ENCODE measurements at regions not wholly inside any gene's neighbourhood (a gene's known extent, or its start where the extent isn't known, plus 50 kb on each side); places are given as distances from the start of the nearest gene placed in this dataset.

DNA sequence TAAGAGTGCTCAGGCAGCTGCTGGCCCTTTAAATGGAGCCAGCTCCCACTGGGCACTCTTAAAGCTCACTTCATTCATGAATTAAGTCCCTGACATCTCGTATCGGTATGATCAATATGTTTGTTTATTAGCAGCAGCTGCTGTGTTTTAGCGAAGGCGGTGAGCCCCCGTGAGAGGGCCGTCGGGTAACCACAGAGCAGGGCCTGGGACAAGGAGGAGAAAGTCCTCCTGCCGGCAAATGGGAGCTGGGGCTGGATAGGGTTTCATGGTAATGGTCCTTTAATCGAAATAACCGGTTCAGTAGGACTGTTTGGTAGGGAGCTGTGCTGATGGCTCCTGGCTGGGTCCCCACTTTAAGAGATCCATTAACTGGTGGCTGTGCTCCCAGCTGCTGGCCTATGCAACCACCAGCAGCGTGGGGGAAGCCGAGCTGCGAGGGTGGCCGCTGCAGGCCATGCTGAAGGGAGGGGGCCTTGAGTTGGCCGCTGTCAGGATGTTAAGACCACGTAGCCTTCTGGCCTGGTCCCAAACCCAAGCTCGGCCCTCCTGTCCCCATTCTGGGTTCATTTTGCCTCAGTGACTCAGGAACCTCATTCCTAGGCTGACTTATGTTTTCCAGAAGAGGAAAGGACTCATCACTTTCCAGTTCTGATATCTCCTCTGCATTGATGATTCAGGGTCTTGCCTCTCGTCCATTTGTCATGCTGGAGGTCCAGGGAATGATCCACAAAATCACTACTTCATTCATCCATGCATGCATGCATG is 67.6 kb upstream of the NTRK3 start:
- CTCF ChIA-PET = interaction anchor here (1.0 to 1.5 kb wide), 2 partner anchors 11 to 16 kb away, joined by 3 read pairs; no protein-coding TSS in a partner anchor
- TF ChIP-seq, protein P1, sequence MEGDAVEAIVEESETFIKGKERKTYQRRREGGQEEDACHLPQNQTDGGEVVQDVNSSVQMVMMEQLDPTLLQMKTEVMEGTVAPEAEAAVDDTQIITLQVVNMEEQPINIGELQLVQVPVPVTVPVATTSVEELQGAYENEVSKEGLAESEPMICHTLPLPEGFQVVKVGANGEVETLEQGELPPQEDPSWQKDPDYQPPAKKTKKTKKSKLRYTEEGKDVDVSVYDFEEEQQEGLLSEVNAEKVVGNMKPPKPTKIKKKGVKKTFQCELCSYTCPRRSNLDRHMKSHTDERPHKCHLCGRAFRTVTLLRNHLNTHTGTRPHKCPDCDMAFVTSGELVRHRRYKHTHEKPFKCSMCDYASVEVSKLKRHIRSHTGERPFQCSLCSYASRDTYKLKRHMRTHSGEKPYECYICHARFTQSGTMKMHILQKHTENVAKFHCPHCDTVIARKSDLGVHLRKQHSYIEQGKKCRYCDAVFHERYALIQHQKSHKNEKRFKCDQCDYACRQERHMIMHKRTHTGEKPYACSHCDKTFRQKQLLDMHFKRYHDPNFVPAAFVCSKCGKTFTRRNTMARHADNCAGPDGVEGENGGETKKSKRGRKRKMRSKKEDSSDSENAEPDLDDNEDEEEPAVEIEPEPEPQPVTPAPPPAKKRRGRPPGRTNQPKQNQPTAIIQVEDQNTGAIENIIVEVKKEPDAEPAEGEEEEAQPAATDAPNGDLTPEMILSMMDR (IDR thresholded peaks at IDR 0.05; ENCODE audit: unreplicated experiment) = no peak
- no peaks in the 10 kb centered on the region for H3K4me1 Mint-ChIP-seq (ENCODE audit: low read depth, unreplicated experiment)
- H3K9me3 Mint-ChIP-seq (ENCODE audit: low read depth, unreplicated experiment) = peaks cover 2% of the 10 kb centered on the region
- H3K4me3 Mint-ChIP-seq (ENCODE audit: low read depth, unreplicated experiment) = no peak overlapping the region
- intact Hi-C loops (cut with micrococcal nuclease; ENCODE audit: unreplicated experiment) = no loop called here
- H3K27ac Mint-ChIP-seq (ENCODE audit: unreplicated experiment) = no peak overlapping the region
- DNase-seq = no peak
- H3K36me3 Mint-ChIP-seq (ENCODE audit: insufficient read depth, unreplicated experiment) = no peaks in the 10 kb centered on the region
- H3K27me3 Mint-ChIP-seq (ENCODE audit: unreplicated experiment) = peaks cover 85% of the 10 kb centered on the region
- BruUV-seq (replicated peaks) = no TSS peak

DNA sequence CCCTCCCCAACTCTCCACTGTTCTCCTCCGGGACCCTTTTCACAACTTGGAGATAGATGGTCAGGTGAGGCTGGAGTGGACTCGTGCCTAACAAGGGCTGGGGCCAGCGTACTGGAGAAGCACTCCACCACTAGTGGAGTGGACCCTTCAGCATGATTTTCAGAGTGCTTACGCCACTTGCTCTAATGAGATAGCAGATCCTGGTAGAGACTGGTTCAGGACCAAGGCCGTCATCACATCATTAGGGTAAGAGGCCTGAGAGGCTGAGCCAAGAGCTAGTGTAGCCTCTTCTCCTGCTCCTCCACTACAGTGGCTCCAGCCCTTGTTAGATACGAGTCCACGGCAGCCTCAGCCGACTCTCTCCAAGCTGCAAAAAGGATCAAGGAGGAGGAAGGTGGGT is 66.9 kb upstream of the NTRK3 start:
- Mint-ChIP-seq H3K36me3 (ENCODE audit: insufficient read depth, unreplicated experiment) (no peaks in the 10 kb centered on the region), H3K4me3 (ENCODE audit: low read depth, unreplicated experiment) (no peak overlapping the region), H3K27ac (ENCODE audit: unreplicated experiment) (no peak overlapping the region), H3K4me1 (ENCODE audit: low read depth, unreplicated experiment) (no peaks in the 10 kb centered on the region), H3K9me3 (ENCODE audit: low read depth, unreplicated experiment) (peaks cover 2% of the 10 kb centered on the region), H3K27me3 (ENCODE audit: unreplicated experiment) (peaks cover 79% of the 10 kb centered on the region)
- CTCF ChIA-PET = interaction anchor here (1.0 to 1.5 kb wide), 2 partner anchors 10 to 16 kb away, joined by 3 read pairs; no protein-coding TSS in a partner anchor
- DNase-seq = no peak
- no TSS peak for BruUV-seq (replicated peaks)
- intact Hi-C loops (cut with micrococcal nuclease; ENCODE audit: unreplicated experiment) = no loop called here
- TF ChIP-seq, protein P1 (IDR thresholded peaks at IDR 0.05; ENCODE audit: unreplicated experiment) = no peak

DNA sequence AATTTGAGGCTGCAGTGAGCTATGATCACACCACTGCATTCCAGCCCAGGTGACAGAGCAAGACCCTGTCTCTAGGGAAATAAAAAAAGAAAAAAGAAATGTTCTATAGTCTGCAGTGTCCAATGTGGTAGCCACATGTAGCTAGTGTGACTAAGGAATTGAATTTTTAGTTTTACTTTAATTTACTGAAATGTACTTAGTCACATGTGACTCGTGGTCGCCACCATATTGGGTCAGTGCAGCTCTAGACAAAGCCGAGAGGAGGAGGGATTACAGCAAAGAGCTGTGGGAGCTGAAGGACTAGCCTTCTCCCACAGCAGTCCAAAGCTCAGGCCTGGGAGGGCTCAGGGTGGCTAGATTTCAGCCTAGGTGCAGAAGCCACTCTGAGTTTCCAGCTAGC is 65.9 kb upstream of the NTRK3 start:
- no peak for DNase-seq
- CTCF ChIA-PET = interaction anchor here (0.9 to 1.5 kb wide), 2 partner anchors 9 to 1698 kb away, joined by 3 read pairs; no protein-coding TSS in a partner anchor
- TF ChIP-seq, protein P1 (IDR thresholded peaks at IDR 0.05; ENCODE audit: unreplicated experiment) = no peak
- Mint-ChIP-seq H3K9me3 (ENCODE audit: low read depth, unreplicated experiment) (no peaks in the 10 kb centered on the region), H3K4me3 (ENCODE audit: low read depth, unreplicated experiment) (no peak overlapping the region), H3K4me1 (ENCODE audit: low read depth, unreplicated experiment) (no peaks in the 10 kb centered on the region), H3K27ac (ENCODE audit: unreplicated experiment) (no peak overlapping the region), H3K27me3 (ENCODE audit: unreplicated experiment) (peaks cover 79% of the 10 kb centered on the region), H3K36me3 (ENCODE audit: insufficient read depth, unreplicated experiment) (no peaks in the 10 kb centered on the region)
- intact Hi-C loops (cut with micrococcal nuclease; ENCODE audit: unreplicated experiment) = no loop called here
- no TSS peak for BruUV-seq (replicated peaks)

DNA sequence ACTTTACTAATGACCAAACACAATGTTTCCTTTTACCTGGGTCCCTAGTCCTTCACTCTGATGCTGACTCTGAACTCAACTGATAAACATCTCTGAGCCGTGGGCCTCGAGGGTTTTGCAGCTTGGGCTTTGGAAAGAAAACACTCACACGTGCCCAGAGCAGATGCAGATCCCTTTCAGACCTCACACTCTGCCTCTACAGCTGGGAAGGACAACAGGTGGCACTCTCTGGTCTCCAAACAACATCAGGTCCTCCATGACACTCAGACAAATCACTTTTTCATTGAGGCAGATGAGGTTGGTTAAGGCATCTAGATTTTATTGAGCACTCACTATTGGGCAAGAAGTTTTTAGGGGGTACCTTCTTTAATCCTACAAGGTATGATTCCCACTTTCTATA is 64.7 kb upstream of the NTRK3 start:
- CTCF ChIA-PET = no interaction called here
- TF ChIP-seq, protein P1 (IDR thresholded peaks at IDR 0.05; ENCODE audit: unreplicated experiment) = no peak
- H3K4me1 Mint-ChIP-seq (ENCODE audit: low read depth, unreplicated experiment) = no peaks in the 10 kb centered on the region
- no peaks in the 10 kb centered on the region for H3K9me3 Mint-ChIP-seq (ENCODE audit: low read depth, unreplicated experiment)
- H3K36me3 Mint-ChIP-seq (ENCODE audit: insufficient read depth, unreplicated experiment) = no peaks in the 10 kb centered on the region
- no peak overlapping the region for H3K27ac Mint-ChIP-seq (ENCODE audit: unreplicated experiment)
- H3K4me3 Mint-ChIP-seq (ENCODE audit: low read depth, unreplicated experiment) = no peak overlapping the region
- intact Hi-C loops (cut with micrococcal nuclease; ENCODE audit: unreplicated experiment) = no loop called here
- DNase-seq = no peak
- BruUV-seq (replicated peaks) = no TSS peak
- H3K27me3 Mint-ChIP-seq (ENCODE audit: unreplicated experiment) = peaks cover 77% of the 10 kb centered on the region
